Muscle of arm (tissue), 1 donor: ENCODE measurements at regions not wholly inside any gene's neighbourhood (a gene's known extent, or its start where the extent isn't known, plus 50 kb on each side); places are given as distances from the start of the nearest gene placed in this dataset.

Experiments
- DNase-seq: peaks from one replicate; pipeline ENCODE4 v3.0.0-alpha.2; 2013

DNA sequence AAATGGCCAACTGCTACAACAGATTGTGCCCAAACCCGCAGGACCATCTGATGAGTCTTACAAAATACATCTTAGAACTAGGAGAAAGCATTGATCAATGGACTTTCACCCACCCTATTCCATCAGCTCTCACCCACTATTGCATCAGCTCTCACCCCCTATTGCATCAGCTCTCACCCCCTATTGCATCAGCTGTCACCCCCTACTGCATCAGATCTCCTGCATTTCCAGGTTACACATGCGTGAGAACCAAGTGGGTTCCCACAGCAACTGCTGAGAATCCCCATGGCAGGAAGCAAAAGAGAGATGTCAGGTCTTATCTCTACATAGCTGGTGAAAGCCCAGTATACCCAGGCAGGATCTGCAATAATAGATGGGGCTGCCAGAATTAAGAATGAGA is 533.5 kb downstream of the LTN1 start:
- DNase-seq = no peak

DNA sequence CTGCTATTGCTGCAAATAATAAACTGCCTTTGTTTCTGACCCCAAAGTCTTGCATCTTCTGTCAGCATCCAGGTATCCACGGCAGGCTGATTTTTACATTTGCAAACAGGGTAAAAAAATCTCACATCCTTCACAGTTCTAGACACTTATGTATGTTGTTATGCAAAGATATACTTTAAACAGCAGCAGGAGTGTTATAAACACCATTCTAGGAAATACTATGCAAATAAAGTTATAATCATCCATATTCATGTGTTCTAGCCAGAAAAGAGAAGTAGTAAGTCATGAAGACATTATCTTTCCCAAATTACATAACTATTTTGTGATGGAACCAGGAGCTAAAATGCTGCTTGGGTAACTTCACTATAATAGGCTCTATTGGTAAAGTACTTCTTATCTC is 534.2 kb downstream of the LTN1 start:
- no peak for DNase-seq

DNA sequence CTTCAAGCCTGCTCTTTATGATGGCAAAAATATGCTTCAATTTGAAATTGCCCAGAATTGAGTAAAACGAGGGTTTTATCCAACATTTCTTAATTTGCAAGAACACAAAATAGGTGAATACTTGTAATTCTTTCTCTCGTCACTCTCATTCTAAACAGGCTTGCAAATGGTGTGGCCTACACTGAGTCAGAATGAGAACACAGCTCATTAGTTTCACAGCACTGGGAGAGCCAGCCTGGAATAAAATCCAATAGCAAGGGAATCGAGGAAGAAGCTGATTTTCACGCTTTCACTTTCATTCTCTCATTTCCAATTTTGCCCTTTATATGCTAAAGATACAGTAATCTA is 537.5 kb downstream of the LTN1 start:
- DNase-seq = no peak

DNA sequence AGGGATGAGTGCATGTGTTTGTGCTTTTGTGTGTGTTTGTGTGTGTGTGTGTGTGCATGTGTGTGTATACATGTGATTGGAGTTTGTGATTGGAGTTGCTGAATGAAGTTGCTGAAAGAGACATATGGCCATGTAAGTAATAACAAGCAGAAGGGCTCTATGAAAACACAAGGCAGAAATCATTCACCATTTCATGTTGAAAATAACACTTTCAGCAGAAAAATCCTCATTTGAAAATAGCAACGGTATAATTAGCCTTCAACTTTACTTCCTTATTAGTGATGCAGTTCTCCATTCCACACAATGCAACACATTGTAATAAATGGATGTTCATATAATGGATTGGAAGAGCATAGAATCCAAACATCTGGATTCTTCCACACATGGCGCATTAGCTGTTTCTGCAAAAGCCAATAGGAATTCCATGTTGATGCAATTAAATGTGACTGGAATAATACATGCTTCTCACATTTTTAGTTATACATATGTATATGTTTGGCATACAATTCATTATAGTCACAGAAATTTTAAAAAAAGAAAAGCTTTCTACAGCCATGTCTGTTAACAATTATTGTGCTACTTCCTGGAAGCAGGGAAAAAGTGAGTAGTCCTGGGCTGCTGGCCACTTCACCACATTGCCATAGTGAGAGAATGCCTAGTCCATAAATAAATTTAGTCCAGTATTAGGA is 538.0 kb downstream of the LTN1 start:
- no peak for DNase-seq

DNA sequence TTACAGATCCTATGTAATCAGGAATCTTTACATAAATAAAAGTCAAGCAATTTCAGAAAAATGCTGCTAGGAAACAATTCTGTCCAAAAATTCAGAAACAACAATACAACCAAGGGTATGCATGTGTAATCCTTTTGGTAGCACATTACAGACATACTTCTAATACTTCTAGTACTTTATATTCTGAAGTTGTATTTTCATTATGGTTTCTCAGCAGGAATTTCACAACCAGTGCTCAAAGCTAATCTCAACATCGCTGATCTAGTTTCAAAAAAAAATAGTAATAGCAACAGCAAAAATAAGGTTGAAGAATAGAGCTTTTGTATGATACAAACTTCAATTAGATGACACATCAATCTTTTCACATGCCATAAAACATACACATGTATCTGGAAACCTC is 545.2 kb downstream of the LTN1 start:
- no peak for DNase-seq

DNA sequence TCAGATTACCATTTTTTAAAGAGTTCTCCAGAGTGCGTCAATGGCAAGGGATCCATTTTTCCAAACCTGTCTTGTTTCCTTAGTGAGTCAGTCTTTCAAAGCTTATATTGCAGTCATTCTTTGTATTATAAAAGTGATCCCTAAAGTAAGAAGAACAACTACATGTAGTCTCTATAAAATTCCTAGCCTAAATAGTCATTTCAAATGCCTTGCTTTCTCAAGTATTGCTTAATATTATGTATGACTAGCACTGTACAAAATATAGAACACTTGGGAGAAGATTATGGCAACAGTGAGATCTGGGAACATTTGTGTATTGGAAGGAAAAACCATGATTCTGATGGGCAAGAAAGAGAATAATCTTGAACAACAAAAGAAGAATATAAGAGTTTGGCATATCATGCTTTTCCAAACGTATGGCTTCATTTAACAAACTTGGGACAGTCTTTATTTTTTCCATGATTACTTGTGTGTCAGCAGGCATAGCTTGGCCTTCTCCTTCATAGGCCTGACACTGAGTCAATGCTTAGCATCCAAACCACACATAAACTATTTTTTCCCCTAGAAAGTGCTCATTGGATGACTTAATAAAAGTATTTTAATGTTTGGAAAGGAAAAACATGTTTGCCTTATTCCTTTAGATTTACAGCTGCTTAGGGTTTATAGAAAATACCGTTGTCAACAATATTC is 547.4 kb downstream of the LTN1 start:
- no peak for DNase-seq

DNA sequence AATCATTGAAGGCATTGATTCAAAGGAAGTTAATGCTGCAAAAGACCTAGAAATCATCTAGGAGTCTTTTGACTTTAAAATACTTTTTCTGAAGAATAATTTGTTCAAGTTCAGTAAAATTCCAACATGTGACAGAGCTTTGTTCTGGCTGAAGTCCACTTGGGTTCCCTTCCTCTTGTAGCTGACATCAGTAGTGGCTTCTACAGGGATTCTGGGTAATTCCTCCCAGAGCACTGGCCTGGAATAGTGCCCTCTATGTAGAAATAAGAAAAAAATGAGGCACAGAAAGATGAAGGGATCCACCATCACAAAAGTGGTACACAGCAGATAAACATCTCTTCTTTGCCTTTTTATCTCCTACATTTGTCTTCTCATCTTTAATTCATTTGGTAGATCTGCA is 548.1 kb downstream of the LTN1 start:
- DNase-seq = no peak

DNA sequence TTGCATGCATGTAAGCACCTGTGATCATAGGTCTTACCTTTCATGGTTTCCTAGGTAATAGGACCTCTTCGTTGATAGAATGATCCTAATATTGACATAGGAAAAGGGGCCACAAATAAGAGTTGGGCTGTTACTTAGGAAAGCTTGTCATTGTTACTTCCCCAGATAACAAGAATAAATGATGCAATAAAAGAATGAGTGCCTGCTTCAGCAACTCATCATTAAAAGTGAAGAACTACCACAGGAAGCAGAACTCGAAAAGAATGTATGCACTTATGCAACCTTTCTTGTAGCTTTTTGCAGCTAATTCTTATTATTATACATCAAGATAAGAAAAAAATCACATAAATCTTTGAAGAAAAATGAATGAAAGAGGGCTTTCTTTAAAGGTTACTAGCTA is 548.6 kb downstream of the LTN1 start:
- DNase-seq = no peak

DNA sequence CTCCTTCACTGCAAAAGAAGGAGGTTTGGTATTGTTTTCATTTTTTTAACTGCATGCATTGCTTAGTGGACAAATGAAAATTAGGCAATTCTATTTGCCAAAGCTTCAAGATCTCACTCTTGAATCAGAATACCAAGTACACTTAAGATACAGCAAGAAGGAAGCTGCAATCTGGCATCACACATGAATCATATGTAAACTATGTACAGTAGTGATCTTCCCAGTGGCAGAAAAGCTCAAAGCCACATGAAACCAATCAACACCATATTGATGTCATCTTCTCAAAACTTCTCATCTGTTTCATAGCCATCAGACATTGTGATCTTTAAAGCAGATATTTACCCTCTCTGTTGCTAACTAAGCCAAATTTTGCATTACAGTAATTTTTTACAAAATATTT is 550.1 kb downstream of the LTN1 start:
- no peak for DNase-seq

DNA sequence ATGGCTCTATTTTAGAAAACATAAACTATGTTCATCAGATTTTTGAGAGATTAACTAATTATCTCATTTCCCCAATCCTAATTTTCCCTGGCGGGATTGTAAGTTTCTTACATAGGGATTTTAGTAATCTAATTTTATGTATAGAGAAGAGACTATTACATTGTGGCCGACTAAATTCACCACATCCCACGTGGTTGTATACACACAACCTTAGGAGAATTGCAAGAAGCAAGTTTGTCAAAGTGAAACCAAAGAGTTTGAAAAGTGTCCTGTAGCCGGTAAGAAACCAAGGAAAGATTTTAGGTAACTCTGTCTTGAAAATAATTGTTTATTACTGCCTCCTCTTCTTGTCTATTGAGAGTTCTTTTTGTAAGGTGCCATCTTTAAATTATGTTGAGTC is 550.6 kb downstream of the LTN1 start:
- DNase-seq = no peak

DNA sequence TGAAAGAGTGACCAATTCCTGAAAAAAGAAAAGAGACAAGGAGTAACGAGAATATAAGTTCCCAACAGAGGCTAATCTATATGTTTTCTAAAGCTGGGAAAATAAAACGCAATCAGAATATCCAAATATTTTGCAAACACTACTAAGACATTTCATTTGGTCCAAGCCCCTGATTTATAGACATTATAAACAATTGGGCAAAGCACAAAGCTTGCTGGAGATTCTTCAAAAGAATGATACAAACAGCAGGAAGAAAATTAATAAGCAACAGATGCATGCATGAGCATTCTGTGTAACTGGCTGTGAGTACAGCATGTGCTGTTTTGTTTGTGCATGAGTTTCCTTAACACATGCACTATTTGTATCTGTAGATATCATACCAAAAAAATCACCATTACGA is 552.9 kb downstream of the LTN1 start:
- DNase-seq = peak; percentile 76

DNA sequence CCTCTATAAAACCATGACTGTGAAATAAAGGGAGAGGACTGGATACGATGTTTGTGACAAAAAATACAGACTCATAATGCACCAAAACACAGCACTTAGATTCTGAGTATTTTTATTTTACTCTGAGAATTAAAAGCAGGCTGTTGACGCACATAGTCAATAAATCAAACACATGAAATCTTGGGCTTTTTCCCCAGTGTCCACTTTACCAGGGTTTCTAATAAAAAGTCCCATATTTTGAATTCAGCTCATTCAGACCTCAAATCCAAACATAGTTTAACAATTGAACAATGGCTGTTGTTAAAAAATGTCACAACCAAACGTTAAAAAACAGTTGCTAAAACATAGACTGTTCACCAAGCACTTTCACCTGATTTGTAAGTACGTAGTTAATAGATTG is 553.4 kb downstream of the LTN1 start:
- DNase-seq = no peak

DNA sequence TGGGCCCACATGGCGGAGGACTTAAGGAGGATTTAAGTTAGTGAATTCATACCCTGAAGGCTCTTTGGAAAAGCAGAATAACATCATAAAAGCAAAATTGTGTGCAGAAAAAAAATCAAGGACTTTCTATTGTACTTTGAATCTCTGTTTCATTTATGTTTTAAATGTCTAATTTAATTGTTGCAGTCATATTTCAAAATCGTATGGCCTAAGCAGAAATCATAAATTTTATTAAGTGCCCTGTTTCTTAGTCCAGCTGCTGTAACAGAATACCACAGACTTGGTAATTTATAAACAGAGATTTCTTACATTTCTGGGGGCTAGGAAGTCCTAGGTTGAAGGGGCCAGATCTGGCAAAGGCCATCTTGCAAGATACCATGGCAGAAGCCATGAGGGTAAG is 555.6 kb downstream of the LTN1 start:
- DNase-seq = no peak

DNA sequence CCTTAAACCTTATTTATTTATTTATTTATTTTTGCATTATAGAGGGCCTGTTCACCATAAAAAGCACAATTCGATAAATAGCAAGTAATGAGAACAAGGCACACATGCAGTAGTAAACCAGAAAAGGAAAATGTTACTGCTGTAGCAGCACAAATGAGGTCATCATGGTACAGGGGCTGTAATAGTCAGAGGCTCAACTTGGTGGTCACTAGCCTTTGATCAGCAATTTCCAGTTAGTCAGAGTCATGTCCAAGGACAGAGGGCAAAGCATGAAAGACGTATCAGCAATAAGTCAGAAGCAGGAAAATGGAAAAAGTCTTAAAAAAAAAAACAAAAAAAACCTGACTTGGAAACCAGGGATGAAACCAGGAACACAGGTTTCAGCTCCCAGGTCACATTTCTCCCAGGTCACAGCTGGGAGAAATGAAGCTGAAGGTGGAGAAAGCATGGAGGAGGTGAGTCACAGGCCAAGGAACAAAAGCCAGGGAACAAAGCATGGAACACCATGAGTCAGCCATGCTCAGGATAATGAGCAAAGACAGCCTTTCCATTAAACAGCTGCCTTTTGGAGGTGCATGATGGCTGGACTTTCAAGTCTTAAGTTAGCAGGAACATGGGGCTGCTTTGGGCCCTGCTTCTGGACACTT is 556.3 kb downstream of the LTN1 start:
- no peak for DNase-seq

DNA sequence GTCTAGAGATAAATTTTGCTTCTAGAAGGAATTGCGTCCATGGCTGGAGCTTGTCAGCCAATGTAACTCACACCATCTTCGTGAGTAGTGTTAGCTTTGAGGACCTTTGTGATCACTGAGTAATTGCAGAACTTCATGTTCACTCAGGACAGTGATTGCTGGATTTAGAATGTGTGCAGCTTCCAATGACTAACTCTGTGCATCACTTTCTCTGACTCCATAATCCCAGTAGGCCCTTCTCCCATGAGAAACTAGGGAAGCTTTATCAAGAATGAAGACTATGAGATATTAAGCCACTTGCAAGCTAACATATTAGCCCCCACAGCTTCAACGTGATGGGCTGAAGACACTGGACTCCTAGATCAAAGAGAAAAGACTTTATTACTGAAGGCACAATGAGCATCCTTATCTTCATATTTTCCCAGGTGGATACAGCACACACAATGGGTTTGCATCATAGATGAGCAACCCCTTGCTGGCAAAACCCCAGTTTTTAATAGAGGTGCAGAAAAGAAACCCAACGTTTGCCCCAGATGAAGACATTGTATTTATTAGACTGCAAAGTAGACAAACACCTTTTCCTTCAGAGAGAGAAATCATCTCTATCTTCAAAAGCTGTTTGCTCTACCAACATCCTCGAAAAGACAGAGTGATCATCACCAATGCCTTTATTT is 561.0 kb downstream of the LTN1 start:
- no peak for DNase-seq

DNA sequence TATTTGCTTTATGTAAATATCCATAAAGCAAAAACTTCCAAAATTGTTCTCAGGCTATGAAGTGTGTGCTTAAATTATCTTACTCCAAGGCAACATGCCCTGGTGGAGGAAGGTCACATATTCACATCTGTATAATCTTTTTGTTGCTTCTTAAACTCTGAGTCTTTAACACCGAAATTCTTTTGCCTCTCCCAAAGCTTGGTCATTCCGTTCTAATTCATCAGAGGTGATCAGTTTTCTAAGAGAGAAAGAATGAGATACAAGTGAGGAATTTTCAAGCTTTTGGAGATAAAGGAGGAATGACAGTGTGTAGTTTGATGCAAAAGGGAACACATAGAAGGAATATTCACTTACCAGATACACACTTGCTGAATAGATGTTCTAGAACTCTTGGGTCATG is 561.7 kb downstream of the LTN1 start:
- DNase-seq = no peak

DNA sequence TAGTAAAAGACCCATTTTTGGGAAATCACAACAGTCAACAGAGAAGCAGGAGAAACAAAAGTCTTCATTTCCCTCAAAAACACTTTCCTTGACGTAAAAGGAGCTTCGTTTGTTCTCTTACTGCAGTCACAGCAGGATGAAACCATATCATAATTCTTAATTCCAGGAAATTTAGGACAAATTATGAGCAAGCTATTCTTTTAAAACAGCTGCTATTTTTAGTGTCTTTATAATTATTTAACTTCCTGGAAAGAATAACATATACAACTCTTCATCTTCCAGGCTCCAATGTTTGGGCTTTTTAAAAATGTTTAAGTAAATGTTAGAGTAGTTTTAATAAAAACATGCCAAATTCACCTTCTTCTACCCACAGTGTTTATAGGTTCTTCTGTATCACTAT is 563.5 kb downstream of the LTN1 start:
- DNase-seq = no peak

DNA sequence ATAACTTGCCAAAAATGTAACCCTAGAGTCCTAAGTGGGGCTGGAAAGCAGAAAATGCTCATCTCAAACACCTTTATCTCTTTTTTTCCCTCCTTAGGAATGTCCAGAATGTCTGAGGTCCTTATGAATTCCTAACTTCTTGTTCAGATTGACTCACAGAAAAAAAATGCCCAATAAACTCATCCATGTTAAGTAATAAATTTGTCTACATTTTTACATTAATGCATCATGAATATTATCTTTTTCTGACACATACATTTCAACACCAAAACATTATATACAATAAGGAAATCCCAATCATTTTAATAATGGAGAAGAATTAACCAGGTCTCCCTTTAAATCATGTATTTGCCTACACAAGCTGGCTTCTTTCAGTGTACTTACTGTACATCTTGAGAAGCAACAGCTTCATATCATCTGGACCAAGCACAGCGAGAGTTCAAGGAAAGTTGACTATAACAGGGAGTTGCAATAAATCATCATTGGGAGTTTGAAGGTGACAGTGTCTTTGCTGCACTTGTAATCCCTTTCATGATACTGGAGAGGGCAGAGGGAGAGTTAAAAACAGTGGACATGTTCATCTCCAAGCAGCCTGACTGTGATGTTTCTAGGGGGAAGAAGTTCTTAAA is 565.2 kb downstream of the LTN1 start:
- DNase-seq = no peak

DNA sequence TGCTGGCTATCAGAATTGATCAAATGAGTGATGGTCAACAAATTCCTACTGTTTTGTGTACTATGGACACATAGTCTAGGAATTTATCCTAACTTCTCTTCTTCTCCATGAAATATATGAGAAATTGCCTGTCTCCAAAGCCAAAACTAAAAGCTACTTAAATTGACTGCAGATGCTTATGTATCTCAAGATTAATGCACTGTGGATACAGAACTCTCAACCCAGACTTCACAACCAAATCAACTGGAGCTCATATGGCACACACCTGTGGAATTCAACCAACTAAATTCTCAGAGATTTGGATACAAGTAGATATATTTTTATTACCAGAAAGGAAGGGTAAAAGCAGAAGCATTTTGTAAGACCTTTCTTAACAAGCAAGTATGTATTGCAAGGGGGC is 566.1 kb downstream of the LTN1 start:
- DNase-seq = no peak

DNA sequence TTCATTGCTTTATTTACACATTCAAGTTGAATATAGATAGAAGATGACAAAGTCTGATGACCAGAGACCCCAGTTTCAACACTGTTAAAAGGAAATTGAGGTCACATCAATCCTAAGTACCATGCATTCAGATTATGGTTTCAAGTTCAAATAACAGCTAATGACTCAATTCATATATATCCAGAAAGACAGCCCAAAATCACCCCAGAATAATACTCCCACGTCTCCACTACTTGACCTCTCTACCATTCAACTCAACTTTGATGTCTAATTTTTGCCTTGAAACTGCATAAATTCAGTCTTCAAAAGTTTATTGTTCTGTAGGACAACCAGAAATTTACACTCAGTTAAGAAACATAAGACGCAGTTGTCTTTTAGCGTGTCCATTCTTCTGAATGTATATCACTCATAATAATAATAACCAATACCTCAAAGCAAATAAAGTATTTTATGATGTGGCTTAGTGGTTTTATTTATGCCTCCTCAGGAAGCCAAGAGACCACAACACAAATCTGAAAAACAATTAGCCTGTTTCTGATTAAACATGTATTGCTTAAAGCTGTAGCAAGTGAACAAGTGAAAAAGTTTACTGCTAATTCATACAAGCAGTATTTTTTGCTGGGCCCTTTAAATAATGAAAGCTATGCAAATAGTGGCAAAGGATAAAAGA is 569.0 kb downstream of the LTN1 start:
- DNase-seq = no peak

DNA sequence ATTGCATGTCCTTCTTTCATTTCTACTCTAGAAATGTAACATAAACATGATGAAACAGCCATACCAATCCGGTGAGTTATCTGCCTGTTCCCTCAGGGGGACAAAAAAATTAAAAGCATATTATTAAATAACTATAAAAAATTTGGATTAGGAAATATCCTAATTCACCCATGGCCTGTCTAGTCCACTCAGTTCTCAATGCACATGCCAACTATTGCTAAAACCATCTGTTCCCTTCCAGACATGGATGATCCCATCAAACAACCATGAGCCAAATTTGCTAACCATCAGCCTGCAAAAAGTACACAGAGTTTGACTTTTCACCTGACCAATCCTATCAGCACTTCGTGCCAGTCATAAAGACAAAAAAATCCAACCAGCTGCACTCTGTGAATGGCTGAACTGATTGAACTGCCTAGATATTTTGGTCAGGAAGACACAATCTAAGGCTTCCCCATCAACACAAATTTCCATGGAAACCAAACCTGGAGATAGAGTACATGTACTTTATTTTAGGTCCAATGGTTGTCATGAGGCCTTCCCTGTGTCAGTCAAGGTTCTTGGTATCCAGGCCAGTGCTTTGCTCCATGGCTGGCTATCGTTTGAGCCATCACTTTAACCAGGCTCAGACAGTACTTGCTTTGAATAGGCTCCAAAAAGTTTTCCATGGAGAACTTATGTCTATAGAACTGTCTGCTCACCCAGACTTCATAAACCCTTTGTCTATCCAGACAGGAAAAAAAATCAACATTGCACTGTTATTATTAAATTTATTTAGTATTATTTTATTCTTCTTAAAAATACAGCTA is 570.8 kb downstream of the LTN1 start:
- DNase-seq = no peak
